Trophoblast cell (in vitro differentiated cells and primary cell): ENCODE measurements at regions not wholly inside any gene's neighbourhood (a gene's known extent, or its start where the extent isn't known, plus 50 kb on each side); places are given as distances from the start of the nearest gene placed in this dataset.

ENCODE experiments used
- DNase-seq, 2 donors: peaks; one replicate each; pipeline ENCODE4 v3.0.0-alpha.2; 2016
- H2AFZ ChIP-seq: 2 replicates; pipeline ENCODE4 v1.6.1; 2013; ENCODE audit warnings: low read length, moderate library complexity, mild to moderate bottlenecking; ENCODE audit not compliant: insufficient read depth, poor library complexity
- H2AK5ac ChIP-seq: 2 replicates; pipeline ENCODE4 v1.6.1; 2013; ENCODE audit warnings: mild to moderate bottlenecking, low read length
- H2BK120ac ChIP-seq: 2 replicates; pipeline ENCODE4 v1.6.1; 2013; ENCODE audit warnings: low read length, mild to moderate bottlenecking, moderate library complexity; ENCODE audit not compliant: insufficient read depth, poor library complexity
- H2BK12ac ChIP-seq: 2 replicates; pipeline ENCODE4 v1.6.1; 2013; ENCODE audit warnings: mild to moderate bottlenecking, low read length, moderate library complexity
- H2BK5ac ChIP-seq: 2 replicates; pipeline ENCODE4 v1.6.1; 2013; ENCODE audit warnings: low read length, low read depth, moderate library complexity, mild to moderate bottlenecking; ENCODE audit not compliant: poor library complexity
- H3K14ac ChIP-seq: 2 replicates; pipeline ENCODE4 v1.6.1; 2013; ENCODE audit warnings: mild to moderate bottlenecking, low read length
- H3K18ac ChIP-seq: 2 replicates; pipeline ENCODE4 v1.6.1; 2013; ENCODE audit warnings: mild to moderate bottlenecking, low read length
- H3K23ac ChIP-seq: 2 replicates; pipeline ENCODE4 v1.6.1; 2013; ENCODE audit warnings: low read length
- H3K27ac ChIP-seq: 2 replicates; pipeline ENCODE4 v1.5.1; 2013; ENCODE audit warnings: low read depth, mild to moderate bottlenecking, inconsistent platforms, low read length, moderate library complexity
- H3K27me3 ChIP-seq: 2 replicates; pipeline ENCODE4 v1.6.1; 2013; ENCODE audit warnings: inconsistent platforms, mild to moderate bottlenecking, low read length, moderate library complexity; ENCODE audit not compliant: insufficient read depth
- H3K36me3 ChIP-seq, 2 experiments: 1 replicate in 1 of 2; 2 replicates in 1 of 2; pipeline ENCODE4 v1.6.1; 2013; ENCODE audit warnings: low read length in 2 of 2, mild to moderate bottlenecking in 2 of 2, moderate library complexity in 1 of 2; ENCODE audit not compliant: insufficient read depth in 2 of 2, control insufficient read depth in 1 of 2
- H3K4ac ChIP-seq: 2 replicates; pipeline ENCODE4 v1.6.1; 2013; ENCODE audit warnings: low read depth, mild to moderate bottlenecking, low read length, moderate library complexity
- H3K4me1 ChIP-seq, 2 experiments: 1 replicate in 1 of 2; 2 replicates in 1 of 2; pipeline ENCODE4 v1.6.1; 2013; ENCODE audit warnings: low read length in 2 of 2, mild to moderate bottlenecking in 2 of 2, moderate library complexity in 1 of 2; ENCODE audit not compliant: insufficient read depth in 2 of 2, control insufficient read depth in 1 of 2
- H3K4me2 ChIP-seq: 2 replicates; pipeline ENCODE4 v1.6.1; 2013; ENCODE audit warnings: inconsistent platforms, mild to moderate bottlenecking, low read length, moderate library complexity
- H3K4me3 ChIP-seq: 2 replicates; pipeline ENCODE4 v1.5.1; 2013; ENCODE audit warnings: mild to moderate bottlenecking, low read depth, low read length, inconsistent platforms
- H3K79me1 ChIP-seq: one replicate; pipeline ENCODE4 v1.6.1; 2013; ENCODE audit warnings: low read length
- H3K79me2 ChIP-seq: 2 replicates; pipeline ENCODE4 v1.6.1; 2013; ENCODE audit warnings: low read length, mild to moderate bottlenecking; ENCODE audit not compliant: control insufficient read depth, insufficient read depth, poor library complexity
- H3K9ac ChIP-seq: 2 replicates; pipeline ENCODE4 v1.6.1; 2013; ENCODE audit warnings: mild to moderate bottlenecking, low read length
- H3K9me3 ChIP-seq: 2 replicates; pipeline ENCODE4 v1.6.1; 2013; ENCODE audit warnings: low read depth, mild to moderate bottlenecking, control low read depth, inconsistent platforms, low read length; ENCODE audit not compliant: insufficient read depth
- H4K12ac ChIP-seq: 2 replicates; pipeline ENCODE4 v1.6.1; 2013; ENCODE audit warnings: low read depth, mild to moderate bottlenecking, low read length, moderate library complexity
- H4K8ac ChIP-seq: 2 replicates; pipeline ENCODE4 v1.6.1; 2013; ENCODE audit warnings: low read depth, mild to moderate bottlenecking, low read length, moderate library complexity
- H4K91ac ChIP-seq: one replicate; pipeline ENCODE4 v1.6.1; 2013; ENCODE audit warnings: low read depth, mild to moderate bottlenecking, low read length, moderate library complexity
- WGBS: extraction: QIAGEN DNeasy Blood & Tissue Kit; methylation state at CpG from one replicate; pipeline ENCODE4 v1.1.7; 2013; ENCODE audit warnings: missing lambda C conversion rate; ENCODE audit not compliant: insufficient read length, insufficient coverage; ENCODE audit errors: extremely low coverage; 5-methylcytosine and 5-hydroxymethylcytosine counted together

GRCh38 chr15:66935688-66936087 is 129.7 kb upstream of the SMAD3 start:
- H3K9ac ChIP-seq: no peak overlapping the region

DNA sequence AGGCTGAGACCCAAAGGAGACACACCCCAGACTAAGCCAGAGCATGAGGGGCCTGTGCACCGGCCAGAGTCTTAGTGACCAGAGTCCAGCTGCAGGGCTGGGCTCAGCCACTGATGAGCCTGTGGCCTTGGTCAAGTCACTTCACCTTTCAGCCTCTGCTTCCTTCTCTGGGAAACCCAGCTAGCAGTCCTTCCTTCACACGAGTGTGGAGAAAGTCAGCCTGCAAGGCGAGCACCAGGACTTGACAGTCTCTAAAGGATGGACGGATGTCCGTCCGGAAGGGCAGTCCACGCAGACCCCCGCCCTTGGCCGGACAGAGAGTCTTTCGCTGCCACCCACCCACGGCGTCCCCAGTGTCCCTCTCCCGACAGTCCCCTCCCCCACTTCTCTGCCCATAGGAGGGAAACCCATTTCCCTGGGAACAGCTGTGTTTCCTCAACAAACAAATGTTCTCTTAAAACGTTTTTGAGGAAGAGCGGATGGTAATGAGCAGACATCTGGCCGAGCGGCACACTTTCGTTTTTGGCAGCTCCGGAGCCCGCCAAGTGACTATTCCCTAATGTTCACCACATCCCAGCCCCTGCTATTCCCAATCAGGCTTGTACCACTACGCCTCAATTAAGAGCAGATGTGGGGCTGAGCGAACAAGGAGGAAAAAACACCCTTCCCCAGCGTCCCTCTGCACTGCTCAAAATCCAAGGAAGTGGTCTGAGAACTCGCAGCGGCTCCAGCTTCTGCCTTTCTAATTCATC is 129.1 kb upstream of the SMAD3 start:
- DNase-seq: no peak
- Histone ChIP-seq H3K27me3 (no peaks in the 10 kb centered on the region), H3K4ac (no peak overlapping the region), H3K79me2 (no peaks in the 10 kb centered on the region), H2BK5ac (no peak overlapping the region), H3K23ac (no peak overlapping the region), H3K4me1 (peaks cover 9 to 14% of the 10 kb centered on the region in 2 experiments), H2BK12ac (no peak overlapping the region), H3K79me1 (no peaks in the 10 kb centered on the region), H4K12ac (no peak overlapping the region), H3K4me3 (no peak overlapping the region), H2AK5ac (no peak overlapping the region), H4K8ac (no peak overlapping the region), H3K9me3 (peaks cover 18% of the 10 kb centered on the region), H3K27ac (no peak overlapping the region), H3K18ac (no peak overlapping the region), H2AFZ (no peak overlapping the region), H3K14ac (no peak overlapping the region), H3K36me3 (peaks cover 0 to 3% of the 10 kb centered on the region in 2 experiments), H3K9ac (no peak overlapping the region), H2BK120ac (no peak overlapping the region), H4K91ac (no peak overlapping the region), H3K4me2 (no peak overlapping the region)
- WGBS: no CpG with 5 or more reads among the region's 25 CpGs

More at GRCh38 chr15:66935688-66936087, 129.7 kb upstream of the SMAD3 start:
- Histone ChIP-seq H2BK120ac (no peak overlapping the region), H2BK5ac (no peak overlapping the region), H3K27me3 (no peaks in the 10 kb centered on the region), H3K4me3 (no peak overlapping the region), H4K91ac (no peak overlapping the region), H3K18ac (no peak overlapping the region), H3K36me3 (peaks cover 0 to 3% of the 10 kb centered on the region in 2 experiments), H3K4me2 (no peak overlapping the region), H3K14ac (no peak overlapping the region), H3K79me2 (no peaks in the 10 kb centered on the region), H3K79me1 (no peaks in the 10 kb centered on the region), H3K9me3 (peaks cover 18% of the 10 kb centered on the region), H4K12ac (no peak overlapping the region), H3K4ac (no peak overlapping the region), H3K4me1 (peaks cover 11 to 17% of the 10 kb centered on the region in 2 experiments), H4K8ac (no peak overlapping the region), H2AFZ (no peak overlapping the region), H3K27ac (no peak overlapping the region), H2BK12ac (no peak overlapping the region), H2AK5ac (no peak overlapping the region), H3K23ac (no peak overlapping the region)
- no peak for DNase-seq
- WGBS: no CpG with 5 or more reads among the region's 7 CpGs

- Histone ChIP-seq H3K14ac (no peak overlapping the region), H3K23ac (no peak overlapping the region), H3K18ac (no peak overlapping the region), H2AFZ (no peak overlapping the region), H3K9me3 (peaks cover 18% of the 10 kb centered on the region), H3K4ac (no peak overlapping the region), H2BK5ac (no peak overlapping the region), H4K12ac (no peak overlapping the region), H3K79me1 (no peaks in the 10 kb centered on the region), H2BK120ac (no peak overlapping the region), H2BK12ac (no peak overlapping the region), H3K36me3 (peaks cover 0 to 3% of the 10 kb centered on the region in 2 experiments), H3K27ac (no peak overlapping the region), H3K4me2 (no peak overlapping the region), H2AK5ac (no peak overlapping the region), H3K27me3 (no peaks in the 10 kb centered on the region), H3K79me2 (no peaks in the 10 kb centered on the region), H4K91ac (no peak overlapping the region), H3K4me1 (peaks cover 7 to 8% of the 10 kb centered on the region in 2 experiments), H4K8ac (no peak overlapping the region), H3K9ac (no peak overlapping the region), H3K4me3 (no peak overlapping the region)
- WGBS: no CpG with 5 or more reads among the region's 8 CpGs
- no peak for DNase-seq
Observed at GRCh38 chr15:66936861-66937582, 128.4 kb upstream of the SMAD3 start.

GRCh38 chr15:66937588-66937987 is 127.8 kb upstream of the SMAD3 start:
- Histone ChIP-seq H2AK5ac (no peak overlapping the region), H3K4me3 (no peak overlapping the region), H2BK5ac (no peak overlapping the region), H3K27ac (no peak overlapping the region), H3K4me2 (no peak overlapping the region), H2AFZ (no peak overlapping the region), H3K36me3 (peaks cover 0 to 2% of the 10 kb centered on the region in 2 experiments), H4K91ac (no peak overlapping the region), H3K18ac (no peak overlapping the region), H3K79me1 (no peaks in the 10 kb centered on the region), H3K4me1 (peaks cover 2% of the 10 kb centered on the region in 2 experiments), H3K9ac (no peak overlapping the region), H3K9me3 (peaks cover 16% of the 10 kb centered on the region), H3K27me3 (no peaks in the 10 kb centered on the region), H2BK12ac (no peak overlapping the region), H4K8ac (no peak overlapping the region), H3K23ac (no peak overlapping the region), H3K4ac (no peak overlapping the region), H2BK120ac (no peak overlapping the region), H3K14ac (no peak overlapping the region), H3K79me2 (no peaks in the 10 kb centered on the region), H4K12ac (no peak overlapping the region)
- DNase-seq: no peak
- no CpG with 5 or more reads among the region's 3 CpGs for WGBS
